B cell (primary cell): ENCODE measurements at regions not wholly inside any gene's neighbourhood (a gene's known extent, or its start where the extent isn't known, plus 50 kb on each side); places are given as distances from the start of the nearest gene placed in this dataset.

ENCODE experiments used
- EZH2 ChIP-seq: IDR thresholded peaks from 2 replicates; pipeline ENCODE4 v1.6.1; 2012; ENCODE audit warnings: borderline replicate concordance, low read depth, mild to moderate bottlenecking, moderate library complexity, low read length; ENCODE audit not compliant: insufficient read depth, poor library complexity, severe bottlenecking
- TF ChIP-seq, protein P1 (sequence below): fragments of 200-600 bp; IDR thresholded peaks from one replicate; pipeline ENCODE4 v1.8.0; 2022; ENCODE audit warnings: antibody characterized with exemption, mild to moderate bottlenecking

- TF ChIP-seq, protein P1, sequence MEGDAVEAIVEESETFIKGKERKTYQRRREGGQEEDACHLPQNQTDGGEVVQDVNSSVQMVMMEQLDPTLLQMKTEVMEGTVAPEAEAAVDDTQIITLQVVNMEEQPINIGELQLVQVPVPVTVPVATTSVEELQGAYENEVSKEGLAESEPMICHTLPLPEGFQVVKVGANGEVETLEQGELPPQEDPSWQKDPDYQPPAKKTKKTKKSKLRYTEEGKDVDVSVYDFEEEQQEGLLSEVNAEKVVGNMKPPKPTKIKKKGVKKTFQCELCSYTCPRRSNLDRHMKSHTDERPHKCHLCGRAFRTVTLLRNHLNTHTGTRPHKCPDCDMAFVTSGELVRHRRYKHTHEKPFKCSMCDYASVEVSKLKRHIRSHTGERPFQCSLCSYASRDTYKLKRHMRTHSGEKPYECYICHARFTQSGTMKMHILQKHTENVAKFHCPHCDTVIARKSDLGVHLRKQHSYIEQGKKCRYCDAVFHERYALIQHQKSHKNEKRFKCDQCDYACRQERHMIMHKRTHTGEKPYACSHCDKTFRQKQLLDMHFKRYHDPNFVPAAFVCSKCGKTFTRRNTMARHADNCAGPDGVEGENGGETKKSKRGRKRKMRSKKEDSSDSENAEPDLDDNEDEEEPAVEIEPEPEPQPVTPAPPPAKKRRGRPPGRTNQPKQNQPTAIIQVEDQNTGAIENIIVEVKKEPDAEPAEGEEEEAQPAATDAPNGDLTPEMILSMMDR = no peak
- TF ChIP-seq EZH2 = no peak
Measured at GRCh38 chr17:72427761-72428109, 306.9 kb downstream of the SOX9 start.
